ENCODE measurements at regions not wholly inside any gene's neighbourhood (a gene's known extent, or its start where the extent isn't known, plus 50 kb on each side); places are given as distances from the start of the nearest gene placed in this dataset.

DNA sequence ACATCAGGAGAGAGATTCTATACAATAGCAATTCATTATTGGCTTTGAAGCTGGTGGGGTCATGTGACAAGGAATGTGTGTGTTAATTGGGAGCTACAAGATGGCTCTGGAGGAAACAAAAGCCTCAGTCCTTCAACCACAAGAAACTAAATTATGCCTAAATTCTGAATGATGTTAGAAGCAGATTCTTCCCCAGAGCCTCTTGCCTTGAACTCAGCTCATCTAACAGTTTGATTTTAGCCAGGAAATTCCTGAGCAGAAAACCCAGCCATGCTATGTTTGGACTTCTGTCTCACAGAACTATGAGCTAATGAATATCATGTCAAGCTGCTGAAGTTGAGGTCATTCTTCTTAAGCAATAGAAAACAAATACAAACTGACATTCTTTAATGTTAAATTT is 274.7 kb downstream of the SLC6A15 start:
- Histone ChIP-seq H2AK9ac (replicated peaks; ENCODE audit: low read depth, low read length, poor library complexity) (no peak overlapping the region), H3K4ac (ENCODE audit: low read depth, low read length) (peak overlapping the region; percentile 11; the same call in 1 of the 2 replicates), H4K5ac (ENCODE audit: low read depth, low read length) (no peak overlapping the region; the same call in 1 of the 2 replicates), H3K18ac (ENCODE audit: low read depth, low read length) (peak overlapping the region; percentile 84; the same call in 1 of the 2 replicates), H2AK5ac (ENCODE audit: low read depth, low read length) (no peak overlapping the region), H3K27ac (ENCODE audit: insufficient read depth, low read length) (peak overlapping the region; percentile 55; the same call in 1 of the 2 replicates), H3K9me1 (ENCODE audit: insufficient read depth, low read length) (no peaks in the 10 kb centered on the region), H3K4me1 (ENCODE audit: control insufficient read depth, insufficient read depth, low read length) (peaks cover 5% of the 10 kb centered on the region), H3K4me2 (ENCODE audit: low read depth, low read length) (no peak overlapping the region), H3K36me3 (ENCODE audit: control insufficient read depth, insufficient read depth, low read length) (no peaks in the 10 kb centered on the region), H3K4me3 (ENCODE audit: insufficient read depth, low read depth, low read length) (no peak overlapping the region), H4K8ac (ENCODE audit: low read depth in 2 of 2, low read length in 2 of 2) (peak overlapping the region in 1 of 2 experiments; percentile 47; a peak in 1 of 4 replicates), H2BK15ac (ENCODE audit: low read depth, low read length) (0 out of 3 replicates have a peak overlapping the region, but pooled peaks have one; percentile 26), H2AFZ (replicated peaks; ENCODE audit: low read length, poor library complexity) (no peak overlapping the region), H3K14ac (replicated peaks; ENCODE audit: low read depth, low read length) (no peak overlapping the region; the same call in 1 of the 2 replicates), H3K79me1 (ENCODE audit: low read depth in 1 of 2, low read length in 2 of 2) (no peaks in the 10 kb centered on the region), H3K9me3 (ENCODE audit: control insufficient read depth, insufficient read depth, low read length) (no peaks in the 10 kb centered on the region), H2BK20ac (ENCODE audit: low read depth, low read length) (peak overlapping the region; percentile 57; the same call in 1 of the 2 replicates), H3K23ac (ENCODE audit: low read depth, low read length) (no peak overlapping the region), H2BK5ac (ENCODE audit: low read depth, low read length, poor library complexity, severe bottlenecking) (peak overlapping the region; percentile 46), H3K27me3 (ENCODE audit: control insufficient read depth, insufficient read depth, low read length) (no peaks in the 10 kb centered on the region), H4K91ac (ENCODE audit: insufficient read depth, low read depth, low read length) (peak overlapping the region; percentile 44; the same call in 1 of the 2 replicates), H4K20me1 (ENCODE audit: insufficient read depth, low read length) (no peaks in the 10 kb centered on the region), H2BK120ac (ENCODE audit: low read depth, low read length) (peak overlapping the region; percentile 63), H3K56ac (ENCODE audit: extremely low read depth, insufficient read depth, low read length) (no peak overlapping the region), H3K9ac (ENCODE audit: low read depth, low read length) (no peak overlapping the region)
- ChIA-PET POLR2A (ENCODE audit: unreplicated experiment) (no interaction called here), CTCF (interaction anchor here (1.3 kb wide), 1 partner anchor 11 kb away, joined by 5 read pairs; no protein-coding TSS in a partner anchor)
- intact Hi-C loops (cut with micrococcal nuclease) (no loop called here), dilution Hi-C loops (cut with HindIII; ENCODE audit: low sequenced_read_pairs, unreplicated experiment) (no loop called here), in situ Hi-C loops (cut with MboI; ENCODE audit: low sequenced_read_pairs) (no loop called here)
- DNase-seq (peak; percentile 45), ATAC-seq (ENCODE audit: low read depth) (peak; percentile 83)
- TF ChIP-seq FOS (IDR thresholded peaks at IDR 0.05; ENCODE audit: low read depth, low read length) (no peak), NFE2L2 (IDR thresholded peaks at IDR 0.05; ENCODE audit: low read depth, low read length) (no peak), RAD21 (IDR thresholded peaks at IDR 0.05; ENCODE audit: low read length) (no peak), RCOR1 (IDR thresholded peaks at IDR 0.05; ENCODE audit: insufficient replicate concordance, low read length) (no peak), CEBPB (IDR thresholded peaks at IDR 0.05; ENCODE audit: low read depth, low read length) (no peak), SMC3 (IDR thresholded peaks at IDR 0.05; ENCODE audit: low read depth, low read length) (no peak), MAZ (IDR thresholded peaks at IDR 0.05; ENCODE audit: borderline replicate concordance, low read depth, low read length) (no peak), POLR2A (IDR thresholded peaks at IDR 0.05; ENCODE audit: low read depth, low read length) (no peak), BHLHE40 (IDR thresholded peaks at IDR 0.05; ENCODE audit: low read depth, low read length) (no peak), RFX5 (IDR thresholded peaks at IDR 0.05; ENCODE audit: low read depth, low read length) (no peak), CHD1 (IDR thresholded peaks at IDR 0.05; ENCODE audit: low read depth, low read length) (no peak), MAFK (IDR thresholded peaks at IDR 0.05; ENCODE audit: low read depth, low read length) (no peak), MXI1 (IDR thresholded peaks at IDR 0.05; ENCODE audit: borderline replicate concordance, low read depth, low read length) (no peak)
- TF ChIP-seq, protein P1, sequence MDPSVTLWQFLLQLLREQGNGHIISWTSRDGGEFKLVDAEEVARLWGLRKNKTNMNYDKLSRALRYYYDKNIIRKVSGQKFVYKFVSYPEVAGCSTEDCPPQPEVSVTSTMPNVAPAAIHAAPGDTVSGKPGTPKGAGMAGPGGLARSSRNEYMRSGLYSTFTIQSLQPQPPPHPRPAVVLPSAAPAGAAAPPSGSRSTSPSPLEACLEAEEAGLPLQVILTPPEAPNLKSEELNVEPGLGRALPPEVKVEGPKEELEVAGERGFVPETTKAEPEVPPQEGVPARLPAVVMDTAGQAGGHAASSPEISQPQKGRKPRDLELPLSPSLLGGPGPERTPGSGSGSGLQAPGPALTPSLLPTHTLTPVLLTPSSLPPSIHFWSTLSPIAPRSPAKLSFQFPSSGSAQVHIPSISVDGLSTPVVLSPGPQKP (IDR thresholded peaks at IDR 0.05; ENCODE audit: borderline replicate concordance, low read depth, low read length) = no peak
- TF ChIP-seq, protein P2, sequence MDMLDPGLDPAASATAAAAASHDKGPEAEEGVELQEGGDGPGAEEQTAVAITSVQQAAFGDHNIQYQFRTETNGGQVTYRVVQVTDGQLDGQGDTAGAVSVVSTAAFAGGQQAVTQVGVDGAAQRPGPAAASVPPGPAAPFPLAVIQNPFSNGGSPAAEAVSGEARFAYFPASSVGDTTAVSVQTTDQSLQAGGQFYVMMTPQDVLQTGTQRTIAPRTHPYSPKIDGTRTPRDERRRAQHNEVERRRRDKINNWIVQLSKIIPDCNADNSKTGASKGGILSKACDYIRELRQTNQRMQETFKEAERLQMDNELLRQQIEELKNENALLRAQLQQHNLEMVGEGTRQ (IDR thresholded peaks at IDR 0.05; ENCODE audit: low read depth, low read length) = no peak
- TF ChIP-seq, protein P3, sequence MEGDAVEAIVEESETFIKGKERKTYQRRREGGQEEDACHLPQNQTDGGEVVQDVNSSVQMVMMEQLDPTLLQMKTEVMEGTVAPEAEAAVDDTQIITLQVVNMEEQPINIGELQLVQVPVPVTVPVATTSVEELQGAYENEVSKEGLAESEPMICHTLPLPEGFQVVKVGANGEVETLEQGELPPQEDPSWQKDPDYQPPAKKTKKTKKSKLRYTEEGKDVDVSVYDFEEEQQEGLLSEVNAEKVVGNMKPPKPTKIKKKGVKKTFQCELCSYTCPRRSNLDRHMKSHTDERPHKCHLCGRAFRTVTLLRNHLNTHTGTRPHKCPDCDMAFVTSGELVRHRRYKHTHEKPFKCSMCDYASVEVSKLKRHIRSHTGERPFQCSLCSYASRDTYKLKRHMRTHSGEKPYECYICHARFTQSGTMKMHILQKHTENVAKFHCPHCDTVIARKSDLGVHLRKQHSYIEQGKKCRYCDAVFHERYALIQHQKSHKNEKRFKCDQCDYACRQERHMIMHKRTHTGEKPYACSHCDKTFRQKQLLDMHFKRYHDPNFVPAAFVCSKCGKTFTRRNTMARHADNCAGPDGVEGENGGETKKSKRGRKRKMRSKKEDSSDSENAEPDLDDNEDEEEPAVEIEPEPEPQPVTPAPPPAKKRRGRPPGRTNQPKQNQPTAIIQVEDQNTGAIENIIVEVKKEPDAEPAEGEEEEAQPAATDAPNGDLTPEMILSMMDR (conservative IDR thresholded peaks at IDR 0.05; ENCODE audit: low read depth, low read length) = no peak
- no TSS peak for BruUV-seq (replicated peaks)

All from IMR-90 (cell line).